Ureter (tissue), 1 donor: ENCODE measurements at regions not wholly inside any gene's neighbourhood (a gene's known extent, or its start where the extent isn't known, plus 50 kb on each side); places are given as distances from the start of the nearest gene placed in this dataset.
"Not testable (repeated sequence)": the region's sequence is repeated elsewhere in the genome, so short reads cannot be mapped to it uniquely, and the experiment has no call there.

Experiments used
- DNase-seq: peaks from one replicate; pipeline ENCODE4 v3.0.0-alpha.2; 2020; ENCODE audit warnings: low spot score
- donor health status: DM: yes; HTN: yes; CAD: no.

DNA sequence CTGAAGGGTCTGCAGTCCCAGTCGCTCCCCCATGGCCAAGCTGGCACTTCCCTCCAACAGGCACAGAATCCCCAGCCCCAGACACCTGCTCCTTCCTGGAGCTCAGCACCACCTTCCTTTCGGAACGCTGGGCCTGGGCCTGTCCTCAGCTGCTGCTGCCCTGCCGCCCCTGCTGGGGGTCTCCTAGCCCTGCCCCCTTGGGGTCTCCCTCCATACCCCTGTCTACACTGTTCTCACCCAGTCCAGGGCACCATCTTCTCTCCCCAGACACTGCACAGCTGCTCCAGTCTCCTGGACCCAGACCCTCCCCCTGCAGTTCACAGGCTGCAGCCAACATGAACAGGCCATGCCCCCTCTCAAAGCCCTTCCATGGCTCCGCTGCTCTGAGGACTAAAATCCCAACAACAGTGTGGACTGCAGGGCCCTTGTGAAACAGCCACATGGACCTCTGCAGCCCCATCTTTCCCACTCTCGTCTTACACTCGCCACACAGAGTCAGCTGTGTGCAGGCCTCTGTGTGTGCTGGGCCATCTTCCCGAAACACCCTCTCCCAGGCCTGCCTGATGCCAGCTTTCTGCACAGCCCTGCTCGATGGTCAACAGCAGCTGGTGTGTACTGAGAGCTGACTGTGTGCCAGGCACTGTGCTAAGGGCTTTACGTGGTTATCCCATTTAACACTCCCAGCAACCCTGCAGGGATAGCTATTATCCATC lies 361.3 kb downstream of the MATN1 start:
- not testable (repeated sequence) for DNase-seq

DNA sequence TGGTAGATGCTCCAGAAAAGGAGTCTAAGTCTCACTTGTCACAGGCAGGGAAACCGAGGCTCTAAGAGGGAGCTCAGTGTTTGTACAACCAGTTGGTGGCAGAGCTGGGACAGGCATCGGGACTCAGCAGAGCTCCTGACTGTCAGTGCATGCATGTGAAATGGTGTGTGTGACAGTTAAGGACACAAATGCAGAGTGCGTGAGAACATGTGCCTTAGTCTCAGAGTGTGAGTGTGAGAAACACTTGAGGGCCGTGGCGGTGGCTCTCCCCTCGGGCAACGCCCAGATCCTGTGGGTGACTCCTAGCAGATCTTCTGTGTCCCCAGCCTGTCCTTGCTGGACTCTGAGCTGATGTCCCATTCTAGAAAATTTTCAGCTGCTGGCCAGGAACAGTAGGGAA lies 362.6 kb downstream of the MATN1 start:
- DNase-seq, result no peak

GRCh38 chr1:30360281-30360680 lies 363.1 kb downstream of the MATN1 start:
- no peak for DNase-seq

GRCh38 chr1:30359539-30360220 lies 363.7 kb downstream of the MATN1 start:
- no peak for DNase-seq

GRCh38 chr1:30358500-30358899 lies 364.9 kb downstream of the MATN1 start:
- DNase-seq, result no peak

GRCh38 chr1:30356839-30357238 lies 366.5 kb downstream of the MATN1 start:
- no peak for DNase-seq

- DNase-seq, result no peak
Observed at GRCh38 chr1:30354410-30354809, 369.0 kb downstream of the MATN1 start.

- no peak for DNase-seq
Observed at GRCh38 chr1:30353637-30354036, 369.7 kb downstream of the MATN1 start.

GRCh38 chr1:30348147-30348546 lies 375.2 kb downstream of the MATN1 start:
- no peak for DNase-seq

- no peak for DNase-seq
Observed at GRCh38 chr1:30345491-30346130, 377.8 kb downstream of the MATN1 start.

DNA sequence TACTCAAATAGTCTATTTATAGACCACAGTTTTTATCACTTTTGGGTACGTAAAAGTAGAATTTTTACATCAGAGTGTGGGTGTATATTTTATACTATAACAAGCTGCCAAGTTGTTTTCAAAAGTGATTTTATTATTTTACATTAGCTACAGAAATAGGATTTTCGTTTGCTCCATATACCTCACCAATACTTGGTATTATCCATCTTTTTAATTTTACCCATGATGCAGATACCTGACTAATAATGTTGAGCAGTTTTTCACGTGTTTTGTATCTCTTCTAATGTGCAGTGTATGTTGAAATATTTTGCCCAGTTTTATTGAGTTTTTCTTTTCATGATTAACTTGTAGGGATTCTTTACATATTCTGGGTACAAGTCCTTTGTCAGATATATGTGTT lies 379.8 kb downstream of the MATN1 start:
- DNase-seq, result no peak

DNA sequence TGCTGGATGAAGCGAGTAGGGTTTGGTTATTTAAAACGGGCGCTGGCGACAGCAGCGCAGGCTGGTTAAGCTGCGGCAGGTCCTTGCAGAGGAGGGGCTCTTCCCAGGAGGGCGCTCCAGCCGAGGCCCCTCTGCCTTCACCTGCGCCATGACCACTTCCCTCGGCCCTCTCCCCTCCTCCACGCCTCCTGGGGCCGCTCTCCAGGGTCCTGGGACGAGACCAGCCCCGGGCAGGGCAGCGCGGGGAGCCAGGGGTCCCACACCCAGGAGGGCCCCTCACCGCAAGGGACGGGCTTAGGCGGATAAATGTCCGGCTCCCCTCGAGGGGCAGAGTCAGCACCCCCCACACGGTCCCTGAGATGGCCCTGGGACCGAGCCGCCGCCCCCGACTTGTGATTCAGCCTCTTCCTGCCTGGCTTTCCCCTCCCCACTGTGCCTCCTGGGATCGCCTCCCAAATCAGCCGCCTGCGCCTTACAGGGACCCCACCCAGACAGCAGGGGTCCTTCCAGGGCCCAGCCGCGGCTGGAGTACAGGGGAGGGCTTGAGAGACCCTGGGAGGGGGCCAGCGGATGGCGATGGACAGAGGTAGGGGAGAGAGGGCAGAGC lies 380.7 kb downstream of the MATN1 start:
- no peak for DNase-seq

DNA sequence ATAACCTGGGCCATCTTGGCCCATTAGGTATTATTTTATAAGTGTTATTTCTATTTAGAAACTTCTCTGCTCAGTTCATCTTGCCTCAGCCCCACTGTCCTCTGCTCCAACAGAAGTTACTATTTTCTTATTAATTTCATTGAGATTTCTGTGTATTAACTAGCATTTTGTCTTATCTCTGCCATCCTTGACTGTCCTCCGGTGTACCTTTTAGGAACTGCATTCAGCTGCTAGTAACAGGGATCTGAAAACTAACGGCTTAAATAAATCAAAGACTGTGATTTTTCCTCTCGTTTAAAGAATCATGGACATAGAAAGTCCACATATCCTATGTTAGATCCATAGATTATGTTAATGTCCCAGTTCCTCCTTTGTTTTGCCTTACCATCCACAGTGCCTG lies 382.5 kb downstream of the MATN1 start:
- DNase-seq, result no peak

- DNase-seq, result no peak
Observed at GRCh38 chr1:30339866-30340265, 383.5 kb downstream of the MATN1 start.

DNA sequence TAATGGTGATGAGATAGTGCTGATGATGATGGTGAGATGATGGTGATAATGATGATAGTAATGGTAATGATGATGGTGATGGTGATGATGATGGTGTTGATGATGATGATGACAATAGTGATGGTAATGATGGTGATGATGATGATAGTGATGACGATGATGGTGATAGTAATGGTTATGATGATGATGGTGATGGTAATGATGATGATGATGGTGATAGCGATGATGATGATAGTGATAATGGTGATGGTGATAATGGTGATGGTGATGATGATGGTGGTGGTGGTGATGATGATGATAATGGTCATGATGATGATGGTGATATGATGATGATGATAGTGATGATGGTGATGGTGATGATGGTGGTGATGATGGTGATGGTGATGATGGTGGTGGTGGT lies 384.6 kb downstream of the MATN1 start:
- no peak for DNase-seq

DNA sequence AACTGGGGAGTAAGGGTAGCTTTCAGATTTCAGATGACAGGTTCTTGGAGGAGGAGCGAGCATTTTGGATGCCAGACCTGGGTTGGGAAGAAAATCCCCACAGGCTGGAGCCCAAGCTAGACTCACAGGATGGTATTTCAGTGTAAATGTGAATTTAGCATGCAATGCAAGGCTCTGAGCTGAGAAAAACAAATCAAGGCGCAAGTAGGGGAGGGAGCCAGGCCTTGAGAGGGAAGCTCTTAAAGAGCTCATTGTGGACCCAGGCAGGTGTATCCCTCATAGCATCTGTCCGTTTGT lies 386.1 kb downstream of the MATN1 start:
- DNase-seq, result no peak

GRCh38 chr1:30336550-30337323 lies 386.6 kb downstream of the MATN1 start:
- no peak for DNase-seq

GRCh38 chr1:30335997-30336390 lies 387.4 kb downstream of the MATN1 start:
- no peak for DNase-seq

GRCh38 chr1:30335389-30335996 lies 387.9 kb downstream of the MATN1 start:
- DNase-seq, result no peak

DNA sequence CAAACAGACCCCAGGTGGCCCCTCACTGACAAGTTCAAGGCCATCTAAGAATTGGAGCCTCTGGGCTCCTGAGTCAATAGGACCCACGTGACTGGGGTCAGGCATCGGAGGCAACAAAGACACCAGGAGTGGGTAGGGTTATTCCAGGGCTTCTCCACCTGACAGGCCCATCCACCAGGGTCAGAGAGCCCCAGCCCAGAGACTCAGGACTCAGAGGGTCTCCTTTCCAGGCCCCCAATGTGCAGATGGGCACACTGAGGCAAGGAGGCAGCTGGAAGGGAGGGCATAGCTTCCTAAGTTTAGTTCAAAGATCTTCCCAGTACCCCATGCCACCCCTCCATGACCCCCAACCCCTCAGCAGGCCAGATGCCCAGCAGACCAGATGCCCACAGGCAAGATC lies 388.6 kb downstream of the MATN1 start:
- no peak for DNase-seq
